Activated CD4-positive, alpha-beta T cell treated with anti-CD3 and anti-CD28 coated beads for 48 hours (primary cell): ENCODE measurements at regions not wholly inside any gene's neighbourhood (a gene's known extent, or its start where the extent isn't known, plus 50 kb on each side); places are given as distances from the start of the nearest gene placed in this dataset.
A peak's percentile ranks its signal among the peaks of the same experiment; 100 is the strongest.

Experiments
- DNase-seq: peaks from one replicate; pipeline ENCODE4 v3.0.0-alpha.2; 2020

DNA sequence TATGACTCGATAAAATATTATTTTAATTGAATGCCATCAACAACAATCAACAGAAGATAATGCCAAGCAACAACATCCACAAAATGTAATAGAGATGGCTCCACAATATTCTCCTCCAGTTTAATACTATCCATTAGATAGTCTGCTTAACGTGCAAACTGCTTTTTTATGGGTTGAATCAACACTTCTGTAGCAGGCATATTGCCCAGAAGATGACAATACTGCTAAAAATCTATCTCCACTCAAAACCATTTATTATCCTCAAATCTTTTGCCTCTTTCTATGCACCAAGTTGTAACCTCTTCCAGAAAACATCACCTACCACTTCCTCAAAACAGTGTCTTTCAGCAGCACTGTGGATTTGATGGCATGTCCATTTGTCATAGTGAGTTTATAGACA lies 295.7 kb upstream of the LMCD1 start:
- DNase-seq, result no peak

DNA sequence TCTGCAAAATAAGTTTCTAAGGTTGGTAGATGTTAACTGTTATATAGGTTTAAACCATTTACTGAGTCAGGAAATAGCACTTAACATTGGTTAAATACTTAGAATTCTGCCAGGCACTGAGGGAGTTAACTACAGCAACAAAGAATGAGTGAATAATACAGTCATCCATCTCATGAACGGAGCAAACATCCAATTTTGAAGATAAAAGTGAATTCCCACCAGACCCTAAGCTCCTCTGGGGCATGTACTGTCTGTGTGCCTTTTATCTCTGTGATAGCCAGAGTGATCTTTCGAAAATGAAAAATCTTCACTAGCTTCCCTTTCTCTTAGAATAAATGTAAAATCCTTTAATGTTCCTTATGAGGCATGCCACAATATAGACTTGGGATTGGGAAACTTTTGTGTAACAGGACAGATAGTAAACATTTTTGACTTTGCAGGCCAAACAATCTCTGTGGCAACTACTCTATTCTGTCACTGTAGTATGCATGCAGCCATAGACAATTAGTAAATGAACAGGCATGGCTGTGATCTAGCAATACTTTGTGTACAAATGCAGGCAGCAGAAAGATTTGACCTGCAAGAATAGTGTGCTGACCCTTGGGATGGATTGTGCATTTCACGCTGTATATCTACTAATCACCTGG lies 294.5 kb upstream of the LMCD1 start:
- DNase-seq, result no peak

DNA sequence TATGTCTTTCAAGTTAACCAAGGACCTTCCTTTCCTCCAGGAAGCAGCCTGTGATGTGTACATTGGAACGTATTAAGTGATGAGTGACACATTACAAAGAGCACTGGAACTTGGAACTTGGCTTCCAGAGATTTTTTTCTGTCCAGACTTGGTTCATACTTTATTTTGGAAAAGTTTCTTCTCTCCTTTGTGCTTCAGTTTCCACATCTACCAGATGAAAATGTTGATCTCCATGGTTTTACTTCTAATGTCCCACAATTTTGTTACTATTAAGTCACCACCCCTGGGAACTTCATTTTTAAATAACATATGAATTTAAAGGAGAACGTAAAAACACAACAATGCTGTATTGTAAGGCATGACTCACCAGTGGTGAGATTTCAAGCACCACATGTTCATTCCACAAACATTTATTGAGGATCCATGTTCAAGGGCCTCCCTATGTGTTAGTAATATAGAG lies 290.7 kb upstream of the LMCD1 start:
- no peak for DNase-seq

DNA sequence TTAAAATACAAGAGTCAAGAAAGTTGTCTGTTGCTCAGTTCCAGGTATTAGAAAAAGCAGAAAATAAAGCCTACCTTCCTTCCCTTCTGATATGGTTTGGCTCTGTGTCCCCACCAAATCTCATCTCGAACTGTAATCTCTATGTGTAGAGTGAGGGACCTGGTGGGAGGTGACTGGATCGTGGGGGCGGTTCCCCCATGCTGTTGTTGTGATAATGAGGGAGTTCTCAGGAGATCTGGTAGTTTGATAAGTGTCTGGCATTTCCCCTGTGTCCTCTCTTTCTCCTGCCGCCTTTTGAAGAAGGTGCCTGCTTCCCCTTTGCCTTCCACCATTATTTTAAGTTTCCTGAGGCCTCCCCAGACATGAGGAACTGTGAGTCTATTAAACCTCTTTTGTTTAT lies 288.8 kb upstream of the LMCD1 start:
- no peak for DNase-seq

DNA sequence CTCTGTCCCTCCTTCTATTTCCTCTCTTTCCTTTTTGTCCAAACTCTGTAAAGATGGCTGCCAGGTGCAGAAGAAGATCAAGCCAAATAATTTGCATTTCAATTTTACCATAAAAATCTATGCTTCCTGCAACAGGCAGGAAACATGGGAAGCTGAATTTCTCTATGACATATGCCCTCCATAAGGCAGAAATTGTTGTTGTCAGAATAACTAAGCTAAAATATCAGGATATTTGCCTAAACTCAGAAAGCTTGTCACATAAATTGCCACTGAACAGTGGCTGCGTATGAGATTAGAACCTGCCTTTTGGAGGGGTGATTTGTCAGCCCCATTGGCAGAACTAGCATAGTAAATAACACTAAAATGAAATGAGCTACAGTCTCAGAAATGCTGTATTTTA lies 288.3 kb upstream of the LMCD1 start:
- DNase-seq, result no peak

DNA sequence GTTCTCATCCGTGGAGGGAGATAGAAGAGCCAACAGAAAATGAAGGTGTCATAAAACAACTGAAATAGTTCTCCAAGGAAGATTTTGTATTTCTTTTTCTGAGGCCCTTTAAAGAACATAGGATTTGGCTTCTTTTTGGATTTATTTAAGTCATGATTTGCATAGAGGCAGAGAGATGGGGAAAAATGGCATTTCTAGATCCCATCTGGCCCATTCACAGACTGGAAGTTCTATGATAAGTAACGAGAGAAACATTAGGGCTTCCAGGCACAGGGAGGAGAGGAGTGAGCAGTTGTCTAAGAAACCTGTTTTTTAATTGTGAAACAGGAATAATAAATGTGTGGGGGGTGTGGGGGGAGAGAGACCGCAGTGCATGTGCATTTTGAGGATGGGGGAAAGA lies 285.8 kb upstream of the LMCD1 start:
- DNase-seq, result no peak

DNA sequence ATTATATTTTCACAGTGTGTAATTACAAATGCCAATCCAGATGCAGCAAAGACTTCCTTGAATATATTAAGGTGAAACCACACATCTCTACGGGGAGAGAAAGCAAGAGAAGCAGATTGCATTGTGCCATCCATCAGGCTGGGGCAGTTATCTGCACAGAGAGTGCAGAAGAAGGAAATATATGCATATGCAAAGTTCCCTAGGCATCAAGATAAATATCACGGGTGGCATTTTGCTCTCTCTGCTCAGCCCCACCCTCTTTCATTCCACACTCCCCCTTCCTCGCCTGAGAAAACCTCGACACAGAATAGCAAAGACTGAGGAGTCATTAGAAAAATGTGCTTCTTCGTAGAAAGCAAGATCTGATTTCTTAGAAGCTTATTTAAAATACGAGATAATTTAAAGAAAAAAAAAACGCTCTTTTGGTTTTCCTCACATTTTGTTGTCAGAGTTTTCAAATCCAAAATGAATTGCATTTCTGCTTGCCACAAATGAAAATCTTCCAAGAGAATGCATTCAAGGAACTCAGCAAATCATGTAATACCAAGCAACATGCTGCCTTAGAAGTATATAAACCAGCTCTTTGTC lies 283.2 kb upstream of the LMCD1 start:
- DNase-seq, result no peak

DNA sequence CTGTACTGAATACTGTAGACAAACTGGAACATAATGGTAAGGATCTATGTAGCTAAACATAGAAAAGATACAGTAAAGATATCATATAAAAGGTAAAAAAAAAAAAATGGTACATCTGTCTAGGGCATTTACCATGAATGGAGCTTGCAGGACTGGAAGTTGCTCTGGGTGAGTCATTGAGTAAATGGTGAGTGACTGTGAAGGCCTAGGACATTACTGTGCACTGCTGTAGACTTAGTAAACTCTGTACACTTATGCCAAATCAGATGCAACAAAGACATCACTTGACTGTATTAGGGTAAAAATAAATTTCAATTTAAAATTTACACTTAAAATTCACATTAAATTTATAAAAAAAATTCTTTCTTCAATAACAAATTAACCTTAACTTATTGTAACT lies 281.3 kb upstream of the LMCD1 start:
- no peak for DNase-seq

DNA sequence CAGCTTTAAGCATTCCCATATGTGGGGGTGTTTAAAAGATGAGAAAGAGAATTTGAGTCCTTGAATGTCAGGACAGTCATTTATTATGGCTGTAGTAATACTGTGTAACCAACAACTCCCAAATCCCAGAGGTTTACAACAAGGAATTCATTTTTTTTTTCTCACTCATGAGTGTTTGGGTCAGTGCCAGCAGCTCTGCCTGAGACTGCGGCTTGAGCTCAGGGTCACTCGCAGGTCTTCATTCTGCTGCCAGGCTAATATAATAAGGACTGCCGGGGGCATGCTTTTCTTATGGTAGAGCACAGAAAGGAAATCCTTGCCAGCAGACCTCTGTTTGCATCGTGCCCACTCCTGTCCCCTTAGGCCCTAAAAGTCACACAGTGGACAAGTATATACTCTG lies 277.9 kb upstream of the LMCD1 start:
- DNase-seq, result no peak

DNA sequence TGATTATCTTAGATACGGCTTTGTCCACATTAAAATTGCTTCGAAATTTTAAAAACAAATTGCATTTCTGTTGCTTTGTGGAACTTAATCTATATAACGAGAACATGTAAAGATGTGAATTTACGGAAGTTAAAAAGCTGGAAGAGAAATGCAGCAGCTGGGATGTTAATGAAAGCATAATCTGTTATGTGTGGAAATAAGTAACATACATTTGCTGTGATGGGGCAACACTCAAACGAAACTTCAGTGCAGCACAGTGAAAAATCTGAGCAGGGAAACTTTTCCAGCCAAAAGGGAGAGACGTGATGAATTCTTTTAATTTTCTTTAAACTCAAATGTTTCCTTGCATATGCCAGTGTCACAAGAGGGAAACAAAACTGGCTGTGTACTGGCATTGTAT lies 276.7 kb upstream of the LMCD1 start:
- no peak for DNase-seq

DNA sequence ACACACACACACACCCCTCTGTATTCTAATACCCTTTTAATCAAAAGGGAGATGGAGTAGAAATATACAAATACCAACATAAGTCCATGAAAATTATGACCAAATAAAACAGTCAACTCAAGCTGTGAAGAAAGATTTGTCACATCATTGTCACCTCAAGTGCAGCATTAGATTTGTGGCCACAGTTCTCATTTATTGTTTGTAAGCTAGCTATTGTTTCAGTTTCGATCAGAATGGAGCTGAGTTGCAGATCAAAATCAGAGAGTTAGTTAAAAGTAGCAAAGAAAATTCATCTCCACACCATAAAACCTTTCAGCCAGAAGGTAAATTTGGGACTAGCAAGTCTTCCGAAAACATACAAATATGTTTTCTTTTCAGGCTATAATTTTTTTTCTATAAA lies 267.7 kb upstream of the LMCD1 start:
- DNase-seq, result no peak

DNA sequence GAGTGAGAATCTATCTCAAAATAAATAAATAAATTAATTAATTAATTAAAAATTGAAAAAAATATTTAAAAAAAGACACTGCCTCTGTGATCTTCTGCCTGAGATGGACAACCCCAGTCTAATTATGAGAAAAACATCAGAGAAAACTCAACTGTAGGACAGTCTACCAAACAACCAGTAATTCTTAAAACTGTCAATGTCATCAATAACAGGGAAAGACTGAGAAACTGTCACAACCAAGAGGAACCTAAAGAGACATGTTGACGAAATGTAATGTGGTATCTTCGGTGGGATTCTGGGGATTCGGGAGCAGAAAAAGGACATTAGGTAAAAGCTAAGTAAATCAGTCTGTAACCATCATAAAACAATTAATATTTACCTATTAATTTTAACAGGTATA lies 265.4 kb upstream of the LMCD1 start:
- DNase-seq, result no peak

DNA sequence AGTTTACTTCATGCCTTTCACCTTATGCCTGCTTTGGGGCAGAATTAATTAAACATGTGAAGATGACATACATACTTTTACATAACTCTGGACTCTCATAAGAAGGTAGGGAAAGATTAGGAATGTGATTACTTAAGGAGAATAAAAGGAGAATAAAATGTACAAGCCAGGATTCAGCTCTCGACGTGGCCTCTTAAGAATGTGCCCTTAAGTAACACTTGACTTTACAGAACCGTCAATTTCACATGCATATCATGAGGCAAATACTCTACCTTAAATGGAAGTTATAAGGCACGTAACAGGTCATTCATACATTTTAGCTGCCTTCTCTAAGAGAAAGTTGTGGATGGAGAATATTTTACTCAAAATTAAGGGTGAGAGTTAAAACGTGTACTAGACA lies 263.7 kb upstream of the LMCD1 start:
- no peak for DNase-seq

DNA sequence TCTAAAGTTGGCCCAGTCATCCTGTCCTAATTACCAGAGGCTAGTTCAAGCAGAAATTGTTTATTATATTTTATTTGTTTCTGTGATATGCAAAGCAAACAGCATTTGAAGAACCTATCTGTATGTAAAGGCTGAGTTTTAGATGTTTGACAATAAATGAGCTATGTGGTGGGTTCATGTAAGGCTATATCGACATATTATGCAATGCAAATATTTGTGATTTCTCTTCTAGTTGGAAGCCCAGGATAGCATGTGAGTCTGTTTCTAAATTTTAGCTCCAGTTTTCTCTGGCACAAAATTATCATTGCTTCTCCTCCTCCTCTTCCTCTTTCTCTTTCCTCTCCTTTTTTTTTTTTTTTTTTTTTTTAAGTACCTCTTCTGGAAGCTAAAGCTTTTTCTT lies 263.2 kb upstream of the LMCD1 start:
- DNase-seq, result no peak

DNA sequence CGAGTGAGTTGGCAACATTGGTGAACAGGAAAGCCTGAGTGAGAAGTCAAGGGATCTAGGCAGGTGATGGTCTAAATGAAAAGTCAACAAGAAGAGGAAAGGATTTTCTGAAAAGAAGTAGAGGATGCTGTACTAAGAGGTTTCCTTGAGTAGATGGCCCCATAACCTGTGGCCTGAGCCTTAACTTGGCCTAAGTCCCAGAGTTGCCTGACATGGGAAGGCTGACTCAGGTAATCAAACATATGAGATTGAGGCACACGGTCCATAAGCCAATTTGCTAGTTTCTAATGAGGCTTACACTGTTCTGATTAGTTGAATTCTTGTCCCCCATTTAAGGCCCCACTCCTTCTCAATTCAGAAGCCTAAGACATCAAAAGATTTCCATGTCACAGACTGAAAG lies 262.5 kb upstream of the LMCD1 start:
- DNase-seq, result no peak

DNA sequence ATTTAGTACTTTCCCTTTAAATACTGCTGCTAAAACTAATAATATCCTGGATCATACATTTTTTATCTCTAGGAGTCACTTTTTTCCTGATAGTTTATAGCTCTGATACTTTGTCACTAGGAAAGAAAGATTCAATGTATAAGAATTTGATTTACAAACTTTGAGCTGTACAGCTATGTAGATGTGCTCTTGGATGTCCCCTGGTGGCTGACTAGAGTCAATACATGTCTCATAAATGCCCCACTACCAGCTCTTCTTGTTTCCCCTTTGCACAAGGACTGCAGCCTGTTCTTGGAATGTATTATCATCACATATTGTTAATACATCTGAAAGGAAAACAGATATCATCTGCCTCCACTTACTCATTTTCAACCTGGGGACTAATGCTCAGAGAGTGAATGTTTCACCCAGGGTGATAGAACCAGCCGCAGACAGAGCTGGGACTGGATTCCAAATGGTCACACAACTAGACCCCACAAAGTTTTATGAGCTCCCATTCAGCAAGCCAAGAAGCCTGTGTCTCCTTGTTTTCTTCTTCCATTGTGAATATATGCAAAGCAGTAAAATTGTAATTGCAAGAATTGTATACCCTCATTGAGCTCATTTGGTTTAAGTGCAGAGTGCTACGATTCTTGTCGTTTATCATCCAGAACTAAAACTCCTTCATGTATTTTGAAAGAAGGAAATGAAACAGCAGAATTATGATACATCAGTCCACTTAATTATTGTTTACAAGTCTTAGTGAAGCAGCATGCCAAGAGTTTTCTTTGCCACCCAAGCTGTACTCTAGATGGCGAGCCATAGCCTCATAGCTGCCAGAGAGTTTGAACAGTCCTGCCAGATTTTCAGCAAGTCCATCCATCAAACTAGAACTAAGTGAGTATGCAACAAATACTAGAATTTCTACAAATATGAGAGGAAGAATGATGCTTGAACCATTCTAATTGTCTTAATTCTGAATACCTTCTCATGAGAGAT lies 261.6 kb upstream of the LMCD1 start:
- peak; percentile 49 for DNase-seq

DNA sequence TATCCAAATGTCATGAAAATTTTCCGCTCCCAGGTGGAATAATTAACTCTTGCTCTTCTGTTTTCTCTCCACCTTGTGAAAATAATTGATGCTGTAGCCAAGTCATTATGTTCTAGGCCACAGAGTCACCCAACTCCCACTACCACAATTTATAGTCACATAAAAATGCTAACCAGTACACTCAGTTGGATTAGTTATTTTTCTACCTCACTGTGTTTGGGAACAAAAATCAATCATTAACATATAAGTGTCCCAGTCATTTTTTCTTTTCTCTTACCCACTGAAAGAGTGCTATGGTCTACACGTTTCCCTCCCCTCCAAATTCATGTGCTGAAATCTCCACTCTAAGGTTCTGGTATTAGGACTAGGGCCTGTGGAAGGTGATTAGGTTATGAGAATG lies 255.6 kb upstream of the LMCD1 start:
- no peak for DNase-seq

DNA sequence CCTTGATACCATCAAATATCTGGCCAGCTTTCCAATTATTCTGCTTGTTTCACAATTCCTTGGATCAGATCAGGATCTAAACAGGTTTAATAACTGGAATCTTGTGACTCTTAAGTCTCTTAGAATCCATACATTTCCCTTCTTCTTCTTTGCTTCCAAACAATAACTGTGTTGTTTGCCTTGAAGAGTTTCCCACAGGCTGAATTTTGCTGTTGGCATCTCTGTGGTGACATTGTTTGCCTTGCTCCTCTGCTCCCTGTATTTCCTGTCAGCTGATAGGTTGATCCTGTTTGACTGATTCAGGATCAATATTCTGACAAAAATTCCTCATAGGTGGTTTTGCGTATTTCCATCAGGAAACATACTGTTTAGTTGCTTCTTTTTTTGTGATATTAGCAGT lies 248.4 kb upstream of the LMCD1 start:
- no peak for DNase-seq

DNA sequence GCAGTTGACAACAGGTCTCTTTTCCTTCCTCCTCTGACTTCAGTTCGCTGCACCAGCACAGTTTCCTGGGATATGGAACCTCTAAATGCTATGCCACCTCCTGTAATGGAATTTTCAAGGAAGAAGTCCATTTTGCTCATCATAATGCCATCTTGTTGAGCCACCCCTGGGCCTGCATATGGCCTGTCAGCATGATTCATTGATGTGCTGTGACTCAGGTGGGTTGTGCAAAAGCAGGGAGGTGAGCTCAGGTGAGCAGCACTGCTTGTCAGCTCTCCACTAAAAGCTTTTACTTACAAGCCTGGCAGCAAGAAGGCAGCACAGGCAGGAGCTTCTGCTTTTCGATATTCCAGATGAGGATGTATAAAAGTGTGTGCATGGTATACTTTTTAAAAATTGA lies 247.1 kb upstream of the LMCD1 start:
- DNase-seq, result no peak

DNA sequence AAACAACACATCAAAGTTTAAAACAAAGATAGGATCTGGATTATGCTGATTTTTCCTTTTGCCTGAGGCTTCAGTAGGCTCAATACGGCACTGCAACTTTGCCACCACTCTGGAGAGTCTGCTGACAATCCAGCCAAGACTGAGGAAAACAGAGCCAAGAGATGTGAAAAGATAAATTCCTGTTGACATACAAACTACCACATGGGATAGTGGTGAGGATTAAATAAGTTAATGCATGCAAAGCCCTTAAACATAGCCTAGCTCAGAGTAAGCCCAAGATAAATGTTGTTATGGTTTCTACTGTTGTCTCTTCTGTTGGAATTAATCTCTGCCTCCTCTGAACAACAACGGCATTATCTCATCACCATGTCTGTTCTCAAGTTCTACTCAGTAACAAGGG lies 245.9 kb upstream of the LMCD1 start:
- no peak for DNase-seq

DNA sequence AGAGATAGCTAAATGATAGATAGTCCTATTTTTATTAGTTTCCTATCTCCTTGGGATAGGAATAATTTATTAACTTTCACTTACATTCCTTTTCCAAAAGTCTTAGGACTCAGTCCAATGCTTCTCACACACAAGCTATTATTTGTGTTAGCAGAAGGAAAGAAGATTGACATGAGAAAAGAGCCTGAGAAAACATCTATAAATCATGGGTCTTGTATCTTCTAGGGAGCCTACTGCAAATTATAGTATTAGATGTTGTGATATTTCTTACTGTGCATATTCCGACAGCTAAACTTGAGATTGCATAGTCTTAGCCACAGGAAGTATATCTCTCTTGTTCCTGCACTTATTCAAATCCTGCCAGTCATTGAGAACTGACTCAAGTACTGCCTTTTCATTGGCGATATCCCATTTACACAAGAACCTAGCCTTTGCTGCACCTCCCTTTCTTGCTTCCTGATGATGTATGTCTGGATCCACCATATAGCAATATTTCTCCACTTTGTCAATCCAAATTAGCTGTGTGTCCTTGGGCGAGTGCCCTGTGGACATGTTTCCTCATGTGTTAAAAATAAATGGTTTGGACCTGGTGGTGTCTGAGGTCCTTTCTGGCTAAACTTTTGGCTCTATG lies 245.1 kb upstream of the LMCD1 start:
- no peak for DNase-seq

DNA sequence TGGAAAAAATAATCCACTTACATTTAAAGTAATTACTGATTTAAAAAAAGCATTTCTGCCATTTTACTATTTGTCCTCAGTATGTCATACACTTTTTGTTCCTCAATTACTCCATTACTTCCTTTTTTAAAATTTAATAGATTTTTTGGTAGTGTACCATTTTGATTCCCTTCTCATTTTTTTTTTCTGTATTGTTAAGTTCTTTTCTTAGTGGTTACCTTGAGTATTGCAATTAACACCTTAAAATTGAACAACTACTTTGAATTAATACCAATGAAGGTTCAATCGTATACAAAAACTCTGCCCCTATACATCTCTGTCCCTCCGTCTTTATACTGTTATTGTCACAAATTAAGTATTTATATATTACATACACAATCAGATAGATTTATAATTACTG lies 240.6 kb upstream of the LMCD1 start:
- no peak for DNase-seq

DNA sequence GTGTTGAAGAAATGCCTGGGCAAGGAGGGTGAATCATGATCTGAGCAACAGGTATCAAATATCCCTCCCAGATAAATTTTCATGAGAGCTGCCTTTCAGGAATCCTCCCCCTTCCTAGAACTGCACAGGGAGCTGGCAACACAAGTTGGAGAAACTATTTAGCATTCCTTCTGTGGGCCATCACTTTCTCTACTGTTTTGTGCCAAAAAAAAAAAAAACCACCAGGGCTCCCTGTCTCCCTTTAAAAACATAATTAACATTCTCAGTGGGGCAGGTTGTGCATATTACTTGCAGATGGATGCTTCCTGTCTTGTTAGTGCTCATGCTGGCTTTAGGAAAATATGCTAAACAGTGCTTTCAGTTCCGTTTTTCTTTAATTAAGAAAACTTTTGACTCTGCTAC lies 234.9 kb upstream of the LMCD1 start:
- no peak for DNase-seq

DNA sequence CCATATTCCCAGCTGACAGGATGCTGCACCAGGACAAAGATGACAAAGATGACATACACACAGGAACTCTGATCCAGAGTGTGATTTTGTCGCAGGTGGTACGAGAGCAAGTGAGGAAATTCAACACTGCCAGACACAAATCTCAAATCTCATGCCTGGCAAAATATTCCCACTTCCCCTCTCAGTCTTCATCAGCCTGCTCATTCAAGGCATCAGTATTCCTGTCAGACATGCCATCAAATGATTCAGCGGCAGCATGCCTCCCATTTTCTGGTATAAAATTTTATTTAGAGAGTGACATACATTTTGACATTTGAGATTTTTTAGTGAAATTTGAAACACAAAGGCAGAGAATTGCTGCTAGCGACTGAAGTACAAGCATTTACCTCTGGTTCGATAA lies 228.1 kb upstream of the LMCD1 start:
- no peak for DNase-seq
